GM21528 (cell line): ENCODE measurements at regions not wholly inside any gene's neighbourhood (a gene's known extent, or its start where the extent isn't known, plus 50 kb on each side); places are given as distances from the start of the nearest gene placed in this dataset.

Experiments
- ATAC-seq: cut with Tn5 transposase; IDR thresholded peaks from one replicate; pipeline ENCODE4 v1.9.1; 2021; ENCODE audit warnings: mild to moderate bottlenecking, moderate library complexity; ENCODE audit not compliant: unreplicated experiment, low FRiP score

GRCh38 chr4:166257891-166258290 is 384.9 kb downstream of the TLL1 start:
- ATAC-seq: no peak

- no peak for ATAC-seq
These were observed 386.0 kb downstream of the TLL1 start for GRCh38 chr4:166259081-166259480.

- no peak for ATAC-seq
These were observed 401.2 kb downstream of the TLL1 start for GRCh38 chr4:166274136-166274761.

GRCh38 chr4:166274775-166275174 is 401.7 kb downstream of the TLL1 start:
- no peak for ATAC-seq

GRCh38 chr4:166277401-166277800 is 404.4 kb downstream of the TLL1 start:
- no peak for ATAC-seq

GRCh38 chr4:166277853-166278252 is 404.8 kb downstream of the TLL1 start:
- ATAC-seq: no peak

GRCh38 chr4:166279261-166279660 is 406.2 kb downstream of the TLL1 start:
- no peak for ATAC-seq

- no peak for ATAC-seq
These were observed 407.6 kb downstream of the TLL1 start for GRCh38 chr4:166280642-166281041.

- ATAC-seq: no peak
These were observed 409.2 kb downstream of the TLL1 start for GRCh38 chr4:166282081-166282770.

GRCh38 chr4:166284221-166284620 is 411.2 kb downstream of the TLL1 start:
- ATAC-seq: no peak

GRCh38 chr4:166290426-166290825 is 417.4 kb downstream of the TLL1 start:
- ATAC-seq: no peak

- no peak for ATAC-seq
These were observed 420.5 kb downstream of the TLL1 start for GRCh38 chr4:166293556-166293955.

GRCh38 chr4:166301266-166301665 is 428.2 kb downstream of the TLL1 start:
- ATAC-seq: no peak

GRCh38 chr4:166308647-166309046 is 435.6 kb downstream of the TLL1 start:
- no peak for ATAC-seq

GRCh38 chr4:166309286-166309685 is 436.2 kb downstream of the TLL1 start:
- no peak for ATAC-seq

- no peak for ATAC-seq
These were observed 438.1 kb downstream of the TLL1 start for GRCh38 chr4:166311169-166311568.

GRCh38 chr4:166312166-166312565 is 439.1 kb downstream of the TLL1 start:
- ATAC-seq: no peak

- ATAC-seq: no peak
These were observed 441.9 kb downstream of the TLL1 start for GRCh38 chr4:166314902-166315301.

GRCh38 chr4:166315721-166316467 is 442.9 kb downstream of the TLL1 start:
- no peak for ATAC-seq

- ATAC-seq: no peak
These were observed 445.9 kb downstream of the TLL1 start for GRCh38 chr4:166318810-166319525.

GRCh38 chr4:166323250-166323649 is 450.2 kb downstream of the TLL1 start:
- ATAC-seq: no peak
